Astrocyte (in vitro differentiated cells and primary cell): ENCODE measurements at regions not wholly inside any gene's neighbourhood (a gene's known extent, or its start where the extent isn't known, plus 50 kb on each side); places are given as distances from the start of the nearest gene placed in this dataset.
"Not testable (repeated sequence)": the region's sequence is repeated elsewhere in the genome, so short reads cannot be mapped to it uniquely, and the experiment has no call there.

Source experiments
- DNase-seq: peaks from one replicate; pipeline ENCODE4 v3.0.0-alpha.2; 2010; ENCODE audit warnings: low read depth
- FAIRE-seq: peaks from 2 replicates; lab custom pipeline; 2011; peaks lifted over from hg19 to GRCh38; lab: Jason Lieb, UNC
- H2AFZ ChIP-seq: 2 replicates; pipeline ENCODE4 v1.6.0; 2012; ENCODE audit warnings: low read depth, low read length, inconsistent platforms
- H3K27ac ChIP-seq: 2 replicates; pipeline ENCODE4 v1.5.1; 2011; ENCODE audit warnings: low read depth, low read length, inconsistent platforms
- H3K27me3 ChIP-seq: 2 replicates; pipeline ENCODE4 v1.6.0; 2011; ENCODE audit warnings: low read length, inconsistent platforms; ENCODE audit not compliant: insufficient read depth
- H3K36me3 ChIP-seq: 2 replicates; pipeline ENCODE4 v1.5.1; 2011; ENCODE audit warnings: low read length, inconsistent platforms; ENCODE audit not compliant: insufficient read depth
- H3K4me1 ChIP-seq: 2 replicates; pipeline ENCODE4 v1.5.1; 2011; ENCODE audit warnings: low read length, inconsistent platforms; ENCODE audit not compliant: insufficient read depth
- H3K4me2 ChIP-seq: 2 replicates; pipeline ENCODE4 v1.6.0; 2012; ENCODE audit warnings: low read length, inconsistent platforms
- H3K4me3 ChIP-seq: 2 replicates; pipeline ENCODE4 v1.5.1; 2011; ENCODE audit warnings: low read depth, mild to moderate bottlenecking, low read length, inconsistent platforms; ENCODE audit not compliant: insufficient read depth
- H3K79me2 ChIP-seq: 2 replicates; pipeline ENCODE4 v1.6.0; 2012; ENCODE audit warnings: mild to moderate bottlenecking, low read length, inconsistent platforms; ENCODE audit not compliant: insufficient read depth
- H3K9ac ChIP-seq: 2 replicates; pipeline ENCODE4 v1.6.0; 2012; ENCODE audit warnings: mild to moderate bottlenecking, low read length, inconsistent platforms
- H3K9me3 ChIP-seq: 2 replicates; pipeline ENCODE4 v1.5.1; 2012; ENCODE audit warnings: low read depth, mild to moderate bottlenecking, low read length, inconsistent platforms; ENCODE audit not compliant: insufficient read depth
- H4K20me1 ChIP-seq: 2 replicates; pipeline ENCODE4 v1.6.0; 2012; ENCODE audit warnings: low read length, inconsistent platforms; ENCODE audit not compliant: insufficient read depth
- H3K27ac Mint-ChIP-seq: one replicate; pipeline ENCODE4 v1.8.0; 2021; ENCODE audit warnings: mild to moderate bottlenecking, mixed read lengths; ENCODE audit not compliant: unreplicated experiment
- H3K27me3 Mint-ChIP-seq: one replicate; pipeline ENCODE4 v1.8.0; 2021; ENCODE audit warnings: low read depth, mixed read lengths; ENCODE audit not compliant: unreplicated experiment
- H3K36me3 Mint-ChIP-seq: one replicate; pipeline ENCODE4 v1.8.0; 2021; ENCODE audit warnings: low read depth, mixed read lengths; ENCODE audit not compliant: unreplicated experiment
- H3K4me1 Mint-ChIP-seq: one replicate; pipeline ENCODE4 v1.8.0; 2021; ENCODE audit warnings: low read depth, mixed read lengths; ENCODE audit not compliant: unreplicated experiment
- H3K4me3 Mint-ChIP-seq: one replicate; pipeline ENCODE4 v1.8.0; 2021; ENCODE audit warnings: mild to moderate bottlenecking, moderate library complexity, mixed read lengths; ENCODE audit not compliant: unreplicated experiment
- H3K9me3 Mint-ChIP-seq: one replicate; pipeline ENCODE4 v1.8.0; 2021; ENCODE audit warnings: mild to moderate bottlenecking, mixed read lengths; ENCODE audit not compliant: unreplicated experiment
- CTCF ChIP-seq: IDR thresholded peaks from 2 replicates; pipeline ENCODE4 v1.5.1; 2011; ENCODE audit warnings: low read depth, mild to moderate bottlenecking, inconsistent platforms, low read length, moderate library complexity; ENCODE audit not compliant: insufficient read depth
- EZH2 ChIP-seq: IDR thresholded peaks from 2 replicates; pipeline ENCODE4 v1.6.1; 2012; ENCODE audit warnings: mild to moderate bottlenecking, low read length, inconsistent platforms; ENCODE audit not compliant: insufficient read depth

- no peaks in the 10 kb centered on the region for H3K9me3 ChIP-seq
- Mint-ChIP-seq H3K27me3 (no peaks in the 10 kb centered on the region), H3K36me3 (no peaks in the 10 kb centered on the region), H3K4me1 (no peaks in the 10 kb centered on the region), H3K9me3 (no peaks in the 10 kb centered on the region), H3K27ac (no peak overlapping the region), H3K4me3 (no peak overlapping the region)
- H3K27me3 ChIP-seq: no peaks in the 10 kb centered on the region
- H3K4me1 ChIP-seq: no peaks in the 10 kb centered on the region
- TF ChIP-seq CTCF: no peak
- no peak for TF ChIP-seq EZH2
- no peak overlapping the region for H3K4me3 ChIP-seq
- no peak overlapping the region for H3K9ac ChIP-seq
- H3K79me2 ChIP-seq: no peaks in the 10 kb centered on the region
- FAIRE-seq: no peak
- no peaks in the 10 kb centered on the region for H4K20me1 ChIP-seq
- no peak overlapping the region for H3K27ac ChIP-seq
- H3K4me2 ChIP-seq: no peak overlapping the region
- DNase-seq: no peak
- no peaks in the 10 kb centered on the region for H3K36me3 ChIP-seq
- H2AFZ ChIP-seq: no peak overlapping the region
Measured at GRCh38 chr11:90428836-90429235, 206.0 kb upstream of the CHORDC1 start.

GRCh38 chr11:90426442-90426841, 203.6 kb upstream of the CHORDC1 start:
- Mint-ChIP-seq H3K4me3 (no peak overlapping the region), H3K27ac (no peak overlapping the region), H3K27me3 (no peaks in the 10 kb centered on the region), H3K36me3 (no peaks in the 10 kb centered on the region), H3K4me1 (no peaks in the 10 kb centered on the region), H3K9me3 (no peaks in the 10 kb centered on the region)
- FAIRE-seq (no peak), DNase-seq (no peak)
- H3K9ac ChIP-seq: no peak overlapping the region
- H3K27ac ChIP-seq: no peak overlapping the region
- H3K4me3 ChIP-seq: no peak overlapping the region
- H3K9me3 ChIP-seq: no peaks in the 10 kb centered on the region
- no peaks in the 10 kb centered on the region for H3K79me2 ChIP-seq
- H3K36me3 ChIP-seq: no peaks in the 10 kb centered on the region
- no peaks in the 10 kb centered on the region for H3K4me1 ChIP-seq
- H3K4me2 ChIP-seq: no peak overlapping the region
- no peak for TF ChIP-seq EZH2
- no peak for TF ChIP-seq CTCF
- H4K20me1 ChIP-seq: no peaks in the 10 kb centered on the region
- H2AFZ ChIP-seq: no peak overlapping the region
- no peaks in the 10 kb centered on the region for H3K27me3 ChIP-seq

DNA sequence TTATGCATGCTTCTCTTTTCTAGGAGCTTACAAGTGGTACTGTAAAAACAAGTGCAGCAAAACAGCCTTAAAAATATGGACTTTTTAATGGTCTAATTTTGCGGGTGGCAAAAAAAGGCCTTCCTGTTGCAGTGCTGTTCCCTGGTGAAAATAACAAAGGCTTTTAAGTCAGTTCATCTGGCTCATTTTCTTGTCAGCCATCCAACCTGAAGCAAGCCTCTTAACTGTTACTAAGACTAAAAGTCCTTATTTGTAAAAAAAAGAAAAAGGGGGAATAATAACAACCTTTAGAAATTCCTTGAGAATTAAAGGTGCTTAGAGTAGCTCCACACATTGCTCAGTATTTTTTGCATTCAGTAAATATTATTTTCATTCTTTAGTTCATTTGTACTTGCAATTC, 200.5 kb upstream of the CHORDC1 start:
- Histone ChIP-seq H3K27ac (no peak overlapping the region), H3K4me1 (no peaks in the 10 kb centered on the region), H3K9me3 (no peaks in the 10 kb centered on the region), H3K4me3 (no peak overlapping the region), H3K36me3 (no peaks in the 10 kb centered on the region), H3K79me2 (no peaks in the 10 kb centered on the region), H3K27me3 (no peaks in the 10 kb centered on the region), H3K4me2 (no peak overlapping the region), H4K20me1 (no peaks in the 10 kb centered on the region), H3K9ac (no peak overlapping the region), H2AFZ (no peak overlapping the region)
- DNase-seq: no peak
- no peak overlapping the region for H3K27ac Mint-ChIP-seq
- no peak overlapping the region for H3K4me3 Mint-ChIP-seq
- no peaks in the 10 kb centered on the region for H3K27me3 Mint-ChIP-seq
- no peak for FAIRE-seq
- TF ChIP-seq CTCF (no peak), EZH2 (no peak)
- H3K9me3 Mint-ChIP-seq: no peaks in the 10 kb centered on the region
- no peaks in the 10 kb centered on the region for H3K4me1 Mint-ChIP-seq
- no peaks in the 10 kb centered on the region for H3K36me3 Mint-ChIP-seq

DNA sequence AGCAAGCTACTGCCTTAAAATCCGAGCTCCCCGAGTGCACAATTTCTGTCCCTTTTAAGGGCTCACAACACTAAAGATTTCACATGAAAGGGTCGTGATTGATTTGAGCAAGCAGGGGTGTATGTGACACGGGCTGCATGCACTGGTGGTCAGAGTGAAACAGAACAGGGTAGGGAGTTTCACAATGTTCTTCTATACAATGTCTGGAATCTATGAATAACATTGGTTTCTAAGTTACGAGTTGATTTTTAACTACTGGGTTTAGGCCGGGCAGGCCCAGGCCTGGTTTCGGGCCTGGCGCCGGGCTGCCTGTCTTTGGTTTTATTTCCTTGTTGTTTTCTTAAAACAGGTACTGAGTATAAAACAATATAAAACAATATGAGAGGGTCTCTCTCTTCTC, 199.9 kb upstream of the CHORDC1 start:
- DNase-seq, H3K4me3 ChIP-seq, H4K20me1 ChIP-seq, H3K27me3 ChIP-seq, H3K36me3 Mint-ChIP-seq, H2AFZ ChIP-seq, H3K79me2 ChIP-seq, H3K9me3 Mint-ChIP-seq, H3K27ac Mint-ChIP-seq, H3K4me3 Mint-ChIP-seq, H3K9me3 ChIP-seq, H3K4me2 ChIP-seq, H3K36me3 ChIP-seq, H3K4me1 ChIP-seq, FAIRE-seq, H3K9ac ChIP-seq, H3K4me1 Mint-ChIP-seq, H3K27me3 Mint-ChIP-seq, H3K27ac ChIP-seq: not testable (repeated sequence)
